Lower leg skin (tissue), 4 donors: ENCODE measurements at regions not wholly inside any gene's neighbourhood (a gene's known extent, or its start where the extent isn't known, plus 50 kb on each side); places are given as distances from the start of the nearest gene placed in this dataset.

Experiments used
- DNase-seq, 2 donors: peaks; one replicate each; pipeline ENCODE4 v3.0.0-alpha.2; 2019; ENCODE audit warnings: low spot score in 2 of 2
- H3K4me3 ChIP-seq: fragments of 200-600 bp; sonication (generic); 2 replicates; pipeline ENCODE4 v1.5.1; 2017; ENCODE audit warnings: mild to moderate bottlenecking, low read depth; ENCODE audit not compliant: poor library complexity, severe bottlenecking
- CTCF ChIP-seq, 3 donors: fragments of 450-650 bp; IDR thresholded peaks; one replicate each; pipeline ENCODE4 v1.5.1; 2016; ENCODE audit warnings: antibody characterized with exemption in 3 of 3, mild to moderate bottlenecking in 3 of 3, moderate library complexity in 2 of 3
- POLR2A ChIP-seq, 2 donors: fragments of 450-650 bp; IDR thresholded peaks; one replicate each; pipeline ENCODE4 v1.6.1; 2016 to 2017; ENCODE audit warnings: antibody characterized with exemption in 2 of 2, mild to moderate bottlenecking in 1 of 2, moderate library complexity in 1 of 2
- WGBS, 2 donors: methylation state at CpG; one replicate each; pipeline ENCODE4 v1.1.5; 2018; 5-methylcytosine and 5-hydroxymethylcytosine counted together
- intact Hi-C: fragments of 100-400 bp; cut with DNase I; formaldehyde crosslinking; loops from one replicate; pipeline ENCODE4 v1.15.0; 2023; ENCODE audit warnings: low total_unique reads

GRCh38 chr7:28266402-28266801 lies 85.8 kb upstream of the JAZF1 start:
- WGBS, 2 donors: 24 to 34% methylated on average over 2 of the region's 2 CpGs
- TF ChIP-seq POLR2A (IDR thresholded peaks at IDR 0.05) (no peak), CTCF (IDR thresholded peaks at IDR 0.05) (no peak)
- no peak overlapping the region for H3K4me3 ChIP-seq
- no peak for DNase-seq
- intact Hi-C loops: no loop called here

GRCh38 chr7:28267012-28267411 lies 86.4 kb upstream of the JAZF1 start:
- intact Hi-C loops: no loop called here
- no peak for DNase-seq
- TF ChIP-seq CTCF (IDR thresholded peaks at IDR 0.05) (no peak), POLR2A (IDR thresholded peaks at IDR 0.05) (no peak)
- H3K4me3 ChIP-seq: no peak overlapping the region

- 42 to 48% methylated on average over 1 of the region's 1 CpG for WGBS, 2 donors
- no peak for DNase-seq
- intact Hi-C loops: no loop called here
- no peak for TF ChIP-seq CTCF (IDR thresholded peaks at IDR 0.05)
- no peak for TF ChIP-seq POLR2A (IDR thresholded peaks at IDR 0.05)
- no peak overlapping the region for H3K4me3 ChIP-seq
Measured at GRCh38 chr7:28269700-28270361, 89.2 kb upstream of the JAZF1 start.

GRCh38 chr7:28270536-28270935 lies 89.9 kb upstream of the JAZF1 start:
- H3K4me3 ChIP-seq: no peak overlapping the region
- TF ChIP-seq POLR2A (IDR thresholded peaks at IDR 0.05) (no peak), CTCF (IDR thresholded peaks at IDR 0.05) (no peak)
- intact Hi-C loops: no loop called here
- 94 to 98% methylated on average over 11 of the region's 11 CpGs for WGBS, 2 donors
- no peak for DNase-seq

GRCh38 chr7:28272461-28272877 lies 91.9 kb upstream of the JAZF1 start:
- intact Hi-C loops: no loop called here
- H3K4me3 ChIP-seq: no peak overlapping the region

More at GRCh38 chr7:28272461-28272877, 91.9 kb upstream of the JAZF1 start:
- TF ChIP-seq POLR2A (IDR thresholded peaks at IDR 0.05): no peak
- TF ChIP-seq CTCF (IDR thresholded peaks at IDR 0.05): no peak
- peak; percentile 28 to 85 for DNase-seq
- 24 to 36% methylated on average over 9 of the region's 9 CpGs for WGBS, 2 donors
